Activated CD4-positive, alpha-beta T cell treated with anti-CD3 and anti-CD28 coated beads, Interleukin-2, amount 50 U/mL, for 1 hour (primary cell): ENCODE measurements at regions not wholly inside any gene's neighbourhood (a gene's known extent, or its start where the extent isn't known, plus 50 kb on each side); places are given as distances from the start of the nearest gene placed in this dataset.

ENCODE experiments used
- DNase-seq: peaks from one replicate; pipeline ENCODE4 v3.0.0-alpha.2; 2020

GRCh38 chr5:96340357-96340756 lies 92.7 kb downstream of the PCSK1 start:
- no peak for DNase-seq

- no peak for DNase-seq
Observed at GRCh38 chr5:96339862-96340261, 93.2 kb downstream of the PCSK1 start.

DNA sequence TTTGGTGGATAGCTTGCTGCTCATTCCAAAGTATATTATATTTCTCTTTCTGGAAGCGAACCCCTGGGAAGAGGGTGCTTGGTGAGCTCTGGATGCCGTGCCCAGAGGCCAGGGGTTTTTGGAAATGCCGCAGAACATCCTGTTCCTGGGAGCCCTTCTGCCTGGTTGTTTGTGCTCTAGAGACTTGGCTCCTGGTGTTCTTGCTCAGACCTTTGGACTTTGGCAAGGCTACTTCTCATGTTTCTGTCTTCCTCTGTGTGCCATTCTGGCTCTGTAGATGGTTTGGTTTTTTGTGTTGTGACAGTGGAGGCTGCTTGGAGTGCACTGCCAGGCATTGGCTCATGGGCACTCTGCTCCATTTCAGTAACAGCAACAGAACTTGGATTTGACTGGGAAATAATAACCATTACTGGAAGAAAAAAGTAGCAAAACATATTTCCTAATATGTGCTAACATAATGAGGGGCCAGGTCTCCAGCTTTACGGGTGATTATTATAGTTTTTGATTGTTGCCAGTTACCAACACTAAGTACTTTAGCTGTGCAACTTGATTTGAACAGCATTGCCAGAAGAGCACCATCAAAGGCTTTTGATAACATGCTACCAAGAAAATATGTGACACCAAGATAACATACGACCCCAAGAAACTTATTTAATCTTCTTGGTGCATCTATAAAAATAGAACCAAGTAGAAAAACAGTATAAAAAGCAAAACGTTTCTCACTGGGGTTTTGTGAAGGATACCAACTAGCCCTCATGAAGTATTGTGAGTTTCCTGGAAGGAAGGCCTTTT lies 94.2 kb downstream of the PCSK1 start:
- DNase-seq = no peak

DNA sequence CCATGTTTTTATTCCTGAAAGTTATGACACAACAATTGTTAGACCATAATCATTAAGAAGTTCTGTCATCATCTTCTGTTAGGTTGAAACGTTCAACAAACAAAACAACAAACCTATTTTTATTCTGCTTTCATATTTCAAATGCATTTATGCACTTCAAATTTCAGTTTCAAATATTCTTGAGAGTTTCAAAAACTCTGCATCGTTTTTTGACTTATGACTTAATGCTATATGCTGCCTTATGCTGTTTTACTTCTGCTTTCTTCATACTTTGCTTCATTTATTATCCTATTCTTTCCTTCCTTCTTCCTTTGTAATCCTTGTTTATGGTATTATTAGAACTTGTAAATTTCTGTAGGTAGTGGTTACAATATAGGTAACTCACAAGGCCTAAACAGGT lies 95.0 kb downstream of the PCSK1 start:
- no peak for DNase-seq

GRCh38 chr5:96337048-96337781 lies 95.8 kb downstream of the PCSK1 start:
- no peak for DNase-seq

DNA sequence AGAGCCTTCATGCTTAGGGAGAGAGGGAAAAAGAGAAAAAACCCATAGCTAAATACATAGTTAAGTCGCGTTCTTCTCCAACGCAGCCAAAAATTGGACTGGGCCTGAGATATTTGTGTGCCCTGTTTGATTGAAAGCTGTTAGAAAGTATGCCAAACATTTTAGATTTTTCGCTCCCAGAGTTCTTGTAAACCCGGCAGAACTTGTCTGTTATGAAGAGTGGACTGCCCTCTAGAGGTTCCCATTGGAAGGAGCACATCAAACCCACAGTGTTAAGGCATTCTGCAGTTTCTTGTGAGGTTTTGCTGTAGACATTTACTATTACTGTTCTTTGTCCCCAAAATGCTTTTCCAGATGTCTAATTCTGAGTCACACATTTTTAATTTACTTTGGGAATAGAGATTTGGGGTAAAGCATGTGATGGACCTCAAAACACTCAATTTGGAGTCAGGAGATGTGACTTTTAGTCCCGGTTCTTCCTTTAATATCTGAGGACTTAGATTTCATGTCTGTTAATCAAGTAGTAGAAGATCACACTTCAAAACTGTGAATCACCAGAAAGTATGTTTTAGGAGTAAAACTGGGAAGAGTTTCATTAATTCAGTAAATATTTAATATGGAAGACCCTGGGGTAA lies 96.6 kb downstream of the PCSK1 start:
- peak; percentile 37 for DNase-seq

GRCh38 chr5:96335873-96336272 lies 97.2 kb downstream of the PCSK1 start:
- DNase-seq = no peak

- DNase-seq = no peak
Observed at GRCh38 chr5:96333391-96333790, 99.7 kb downstream of the PCSK1 start.

DNA sequence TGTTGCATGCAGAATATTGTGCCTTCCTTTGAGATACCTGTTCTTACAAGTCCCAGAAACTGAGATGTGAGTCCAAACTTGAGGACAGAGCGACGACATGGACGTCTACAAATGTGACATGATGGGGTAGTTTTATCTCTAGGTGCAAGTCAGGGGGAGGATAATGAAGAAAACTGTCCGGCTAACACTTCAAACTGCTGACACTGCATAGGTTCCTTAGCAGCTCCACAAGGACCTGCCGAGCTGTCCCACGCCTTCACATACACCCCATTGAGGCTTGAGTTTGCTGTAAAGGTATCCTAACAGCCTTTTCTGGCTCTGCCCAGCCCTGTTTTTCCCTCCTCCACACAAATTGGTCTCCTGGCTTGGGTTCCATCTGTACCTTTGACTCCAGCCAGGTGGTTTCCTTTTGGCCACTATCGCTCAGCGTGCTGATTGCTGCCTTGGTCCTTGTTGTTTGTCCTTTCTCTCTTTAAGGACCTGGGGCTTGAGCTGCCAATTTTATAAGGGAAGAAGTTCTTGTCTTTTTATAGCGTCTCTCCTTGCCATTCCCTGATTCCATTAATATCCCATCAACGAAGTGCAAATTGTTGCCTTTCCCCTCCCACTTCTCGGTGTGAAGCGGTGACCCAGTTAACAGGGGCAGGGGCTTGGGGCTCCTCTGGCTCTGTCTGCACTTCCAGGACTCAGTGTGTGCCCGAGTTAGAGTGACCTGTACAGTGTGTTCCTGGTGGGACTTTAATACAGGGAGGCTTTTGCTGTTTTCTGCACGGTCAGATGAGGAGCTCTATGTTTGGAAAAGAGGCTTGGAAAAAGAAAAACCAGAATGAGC lies 100.3 kb downstream of the PCSK1 start:
- no peak for DNase-seq

- DNase-seq = no peak
Observed at GRCh38 chr5:96331681-96332361, 101.2 kb downstream of the PCSK1 start.

GRCh38 chr5:96331210-96331609 lies 101.8 kb downstream of the PCSK1 start:
- no peak for DNase-seq

- no peak for DNase-seq
Observed at GRCh38 chr5:96330530-96331140, 102.4 kb downstream of the PCSK1 start.

DNA sequence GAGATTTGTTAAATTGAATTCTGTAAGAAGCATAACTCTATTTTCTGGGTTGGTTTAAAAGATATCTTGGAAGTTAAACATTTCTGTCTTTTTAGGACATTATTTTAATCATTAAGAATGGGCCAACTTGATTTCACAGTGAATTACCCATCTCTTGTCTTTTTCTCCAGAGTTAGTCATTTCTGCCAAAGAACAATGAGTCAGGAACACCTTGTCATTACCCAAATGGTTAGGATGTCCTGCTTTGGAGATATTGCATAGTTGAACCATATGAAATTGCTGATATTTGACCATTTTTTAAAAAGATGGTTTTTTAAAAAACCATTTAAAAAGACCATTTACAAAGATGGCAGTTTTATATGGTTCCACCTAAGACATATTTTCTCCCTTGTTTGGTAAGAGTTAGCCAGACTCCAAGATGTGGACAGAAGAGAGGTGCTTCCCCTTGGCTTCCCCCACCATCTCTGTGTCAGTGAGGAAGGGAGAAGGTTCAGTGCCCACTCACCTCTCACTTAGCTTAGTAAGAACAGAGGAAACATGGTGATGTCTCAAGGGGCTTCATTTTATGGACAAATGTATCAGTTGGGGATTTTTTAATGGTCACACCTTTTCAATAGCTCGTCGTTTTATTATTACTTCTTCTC lies 103.0 kb downstream of the PCSK1 start:
- DNase-seq = no peak

DNA sequence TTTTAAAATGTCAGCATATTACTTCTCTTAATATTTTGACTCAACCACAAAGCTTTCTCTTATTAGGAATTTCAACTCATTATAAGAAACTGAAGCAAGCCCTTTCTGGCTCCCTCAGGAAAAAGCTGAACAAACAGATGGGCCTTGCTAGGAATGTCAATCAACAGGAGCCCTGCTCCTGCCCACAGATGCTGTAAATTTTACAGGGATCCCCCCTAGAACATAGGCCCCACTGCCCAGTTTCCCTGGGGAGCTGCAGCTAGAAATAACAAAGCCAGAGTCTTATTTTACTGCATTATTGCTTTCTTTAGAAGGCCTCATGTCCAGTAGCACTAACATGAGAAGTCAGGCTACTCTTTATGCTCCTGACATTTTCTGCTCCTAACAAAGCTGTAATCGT lies 103.8 kb downstream of the PCSK1 start:
- DNase-seq = no peak

DNA sequence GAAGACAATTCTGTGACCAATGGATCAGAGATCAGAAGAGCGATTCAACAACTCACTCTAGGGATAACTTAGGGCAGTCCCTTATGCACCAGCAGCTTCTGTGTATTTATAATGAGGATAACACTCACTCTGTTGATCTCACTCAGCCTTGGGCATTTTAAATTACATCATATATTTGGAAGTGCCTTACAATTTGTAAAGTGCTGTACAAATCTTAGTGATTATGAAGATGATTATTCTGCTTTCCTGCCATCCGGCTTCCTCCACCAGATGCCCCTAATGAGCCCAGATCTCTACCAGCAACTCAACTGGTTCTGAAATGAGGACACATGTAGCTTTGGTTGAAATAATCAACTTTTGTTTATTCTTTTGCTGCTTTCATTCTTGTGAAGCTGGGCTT lies 105.3 kb downstream of the PCSK1 start:
- DNase-seq = no peak

DNA sequence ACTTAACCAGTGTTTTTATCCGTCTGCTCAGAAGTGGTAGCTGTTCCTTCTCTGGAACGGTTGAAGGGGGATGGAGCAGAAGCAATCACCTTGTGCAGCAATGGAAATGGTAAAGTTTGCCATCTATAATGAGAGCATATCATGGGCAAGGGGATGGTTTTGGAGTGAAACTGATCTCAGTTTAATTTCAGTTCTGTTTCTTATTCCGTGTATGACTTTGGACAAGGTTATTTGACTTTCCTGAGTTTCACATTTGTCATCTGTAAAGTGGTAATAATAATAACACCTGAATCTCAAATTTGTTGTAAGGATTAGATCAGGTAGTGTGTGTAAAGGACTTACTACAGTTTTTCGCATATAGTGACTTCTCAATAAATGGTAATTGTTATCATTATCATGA lies 106.1 kb downstream of the PCSK1 start:
- DNase-seq = no peak

GRCh38 chr5:96324708-96325107 lies 108.3 kb downstream of the PCSK1 start:
- no peak for DNase-seq

DNA sequence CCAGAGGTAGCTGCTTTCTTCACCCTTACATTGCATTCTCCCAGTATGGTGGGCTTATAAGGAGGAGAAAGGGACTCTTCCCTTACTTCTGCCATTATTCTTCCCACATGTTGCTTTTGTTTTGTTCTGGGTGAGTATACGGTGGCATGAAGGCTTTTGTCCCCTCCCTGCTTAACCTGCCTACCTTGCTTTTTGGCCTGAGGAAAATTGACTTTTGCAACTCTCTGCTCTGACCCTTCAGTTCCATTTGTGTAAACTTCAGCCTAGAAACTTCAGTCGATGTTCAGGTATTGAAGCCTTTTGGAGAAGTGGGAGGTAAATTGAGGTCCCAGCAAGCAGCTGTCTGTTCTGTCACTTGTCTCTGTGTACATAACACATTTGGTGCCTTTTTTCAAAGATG lies 110.2 kb downstream of the PCSK1 start:
- no peak for DNase-seq

DNA sequence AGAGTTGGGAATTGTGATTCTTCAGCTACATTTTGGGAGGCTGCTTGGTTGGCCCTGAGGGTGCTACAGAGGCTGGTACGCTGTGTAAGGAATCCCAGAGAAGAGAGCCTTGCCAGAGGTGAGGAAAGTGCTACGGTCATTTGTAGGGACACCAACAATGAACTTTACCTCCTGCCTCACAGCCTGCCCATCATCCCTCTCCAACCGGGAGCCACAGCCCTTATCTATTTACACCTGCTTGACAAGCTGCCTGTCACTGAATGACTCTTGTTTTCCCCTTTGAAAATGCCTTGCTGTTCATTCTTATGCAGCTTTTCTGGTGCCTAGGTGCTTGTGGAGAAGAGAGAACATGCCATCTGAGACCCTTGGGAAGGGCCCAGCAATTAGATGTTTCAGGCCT lies 110.8 kb downstream of the PCSK1 start:
- DNase-seq = no peak

DNA sequence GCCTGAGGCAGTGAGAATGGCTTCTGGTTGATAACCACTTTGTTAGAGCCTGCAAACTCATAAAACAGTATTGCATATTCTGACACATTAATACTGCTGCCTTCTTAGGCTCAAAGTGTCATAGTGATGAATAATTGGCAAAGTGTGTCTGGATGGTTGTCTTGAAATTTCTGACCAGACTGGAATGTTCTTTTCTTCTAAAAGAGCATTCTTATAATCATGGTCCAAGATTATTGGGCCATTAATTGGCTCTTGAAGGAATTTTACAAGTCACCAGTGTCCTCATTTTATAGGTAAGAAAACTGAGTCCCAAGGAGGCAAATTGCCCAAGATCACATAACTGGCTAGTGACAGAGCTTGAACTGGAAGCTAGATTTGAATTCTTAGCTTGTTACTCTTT lies 111.7 kb downstream of the PCSK1 start:
- no peak for DNase-seq

DNA sequence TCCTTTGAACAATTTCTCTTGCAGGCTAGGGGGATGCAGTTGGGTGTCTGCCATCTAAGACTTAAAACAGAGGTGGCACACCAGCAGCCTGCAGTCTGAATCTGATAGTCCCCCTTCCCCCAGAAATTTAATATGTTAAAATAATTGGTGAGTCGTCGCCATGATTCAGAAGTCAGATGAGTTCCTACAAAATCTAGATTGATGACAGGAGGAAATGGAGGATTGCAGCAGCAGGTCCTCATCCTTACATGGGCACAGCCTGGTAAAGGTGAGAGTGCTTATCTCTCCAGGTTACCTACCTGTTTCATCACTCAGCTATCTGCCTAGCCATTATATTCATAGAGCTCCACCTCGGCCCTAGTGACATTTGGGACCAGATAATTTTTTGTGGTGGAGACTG lies 112.3 kb downstream of the PCSK1 start:
- no peak for DNase-seq
